ENCODE measurements at regions not wholly inside any gene's neighbourhood (a gene's known extent, or its start where the extent isn't known, plus 50 kb on each side); places are given as distances from the start of the nearest gene placed in this dataset.

GRCh38 chr12:18151036-18151435, 61.0 kb upstream of the RERGL start:
- Mint-ChIP-seq H3K27ac (ENCODE audit: unreplicated experiment) (no peak overlapping the region), H3K9me3 (ENCODE audit: unreplicated experiment) (peaks cover 6% of the 10 kb centered on the region), H3K36me3 (ENCODE audit: low read depth, unreplicated experiment) (peaks cover 2% of the 10 kb centered on the region), H3K27me3 (ENCODE audit: low read depth, unreplicated experiment) (no peaks in the 10 kb centered on the region), H3K4me1 (ENCODE audit: low read depth, unreplicated experiment) (no peaks in the 10 kb centered on the region), H3K4me3 (ENCODE audit: unreplicated experiment) (no peak overlapping the region)
- no peak overlapping the region for H3K9ac ChIP-seq (ENCODE audit: low read length)
- DNase-seq (ENCODE audit: low read depth) (no peak), FAIRE-seq (no peak)
- no peak overlapping the region for H3K27ac ChIP-seq (ENCODE audit: low read depth, low read length)
- H3K9me3 ChIP-seq (ENCODE audit: insufficient read depth, low read depth, low read length) = no peaks in the 10 kb centered on the region
- no peak overlapping the region for H3K4me2 ChIP-seq (ENCODE audit: low read length)
- no peaks in the 10 kb centered on the region for H3K4me1 ChIP-seq (ENCODE audit: insufficient read depth, low read length)
- H3K79me2 ChIP-seq (ENCODE audit: insufficient read depth, low read length) = no peaks in the 10 kb centered on the region
- H3K4me3 ChIP-seq (ENCODE audit: insufficient read depth, low read depth, low read length) = no peak overlapping the region
- no peak overlapping the region for H2AFZ ChIP-seq (ENCODE audit: low read depth, low read length)
- no peaks in the 10 kb centered on the region for H3K27me3 ChIP-seq (ENCODE audit: insufficient read depth, low read length)
- TF ChIP-seq CTCF (IDR thresholded peaks at IDR 0.05; ENCODE audit: insufficient read depth, low read depth, low read length) = no peak
- TF ChIP-seq EZH2 (IDR thresholded peaks at IDR 0.05; ENCODE audit: insufficient read depth, low read length) = no peak
- H4K20me1 ChIP-seq (ENCODE audit: insufficient read depth, low read length) = no peaks in the 10 kb centered on the region
- H3K36me3 ChIP-seq (ENCODE audit: insufficient read depth, low read length) = no peaks in the 10 kb centered on the region

- FAIRE-seq (no peak), DNase-seq (ENCODE audit: low read depth) (no peak)
- Histone ChIP-seq H4K20me1 (ENCODE audit: insufficient read depth, low read length) (no peaks in the 10 kb centered on the region), H3K27me3 (ENCODE audit: insufficient read depth, low read length) (no peaks in the 10 kb centered on the region), H2AFZ (ENCODE audit: low read depth, low read length) (no peak overlapping the region), H3K27ac (ENCODE audit: low read depth, low read length) (no peak overlapping the region), H3K4me1 (ENCODE audit: insufficient read depth, low read length) (no peaks in the 10 kb centered on the region), H3K4me3 (ENCODE audit: insufficient read depth, low read depth, low read length) (no peak overlapping the region), H3K9me3 (ENCODE audit: insufficient read depth, low read depth, low read length) (no peaks in the 10 kb centered on the region), H3K36me3 (ENCODE audit: insufficient read depth, low read length) (no peaks in the 10 kb centered on the region), H3K4me2 (ENCODE audit: low read length) (no peak overlapping the region), H3K79me2 (ENCODE audit: insufficient read depth, low read length) (no peaks in the 10 kb centered on the region), H3K9ac (ENCODE audit: low read length) (no peak overlapping the region)
- no peaks in the 10 kb centered on the region for H3K27me3 Mint-ChIP-seq (ENCODE audit: low read depth, unreplicated experiment)
- H3K27ac Mint-ChIP-seq (ENCODE audit: unreplicated experiment) = no peak overlapping the region
- H3K36me3 Mint-ChIP-seq (ENCODE audit: low read depth, unreplicated experiment) = no peaks in the 10 kb centered on the region
- H3K4me1 Mint-ChIP-seq (ENCODE audit: low read depth, unreplicated experiment) = no peaks in the 10 kb centered on the region
- no peaks in the 10 kb centered on the region for H3K9me3 Mint-ChIP-seq (ENCODE audit: unreplicated experiment)
- TF ChIP-seq EZH2 (IDR thresholded peaks at IDR 0.05; ENCODE audit: insufficient read depth, low read length) (no peak), CTCF (IDR thresholded peaks at IDR 0.05; ENCODE audit: insufficient read depth, low read depth, low read length) (no peak)
- H3K4me3 Mint-ChIP-seq (ENCODE audit: unreplicated experiment) = no peak overlapping the region
Measured at GRCh38 chr12:18148961-18149360, 59.0 kb upstream of the RERGL start.

GRCh38 chr12:18146363-18146762, 56.4 kb upstream of the RERGL start:
- Histone ChIP-seq H3K4me3 (ENCODE audit: insufficient read depth, low read depth, low read length) (no peak overlapping the region), H4K20me1 (ENCODE audit: insufficient read depth, low read length) (no peaks in the 10 kb centered on the region), H3K27me3 (ENCODE audit: insufficient read depth, low read length) (no peaks in the 10 kb centered on the region), H3K4me1 (ENCODE audit: insufficient read depth, low read length) (peaks cover 4% of the 10 kb centered on the region), H3K27ac (ENCODE audit: low read depth, low read length) (no peak overlapping the region), H3K9ac (ENCODE audit: low read length) (no peak overlapping the region), H3K4me2 (ENCODE audit: low read length) (no peak overlapping the region), H3K9me3 (ENCODE audit: insufficient read depth, low read depth, low read length) (no peaks in the 10 kb centered on the region), H2AFZ (ENCODE audit: low read depth, low read length) (no peak overlapping the region), H3K36me3 (ENCODE audit: insufficient read depth, low read length) (no peaks in the 10 kb centered on the region), H3K79me2 (ENCODE audit: insufficient read depth, low read length) (no peaks in the 10 kb centered on the region)
- no peak for TF ChIP-seq CTCF (IDR thresholded peaks at IDR 0.05; ENCODE audit: insufficient read depth, low read depth, low read length)
- Mint-ChIP-seq H3K4me3 (ENCODE audit: unreplicated experiment) (no peak overlapping the region), H3K36me3 (ENCODE audit: low read depth, unreplicated experiment) (no peaks in the 10 kb centered on the region), H3K27me3 (ENCODE audit: low read depth, unreplicated experiment) (no peaks in the 10 kb centered on the region), H3K4me1 (ENCODE audit: low read depth, unreplicated experiment) (peaks cover 5% of the 10 kb centered on the region), H3K9me3 (ENCODE audit: unreplicated experiment) (no peaks in the 10 kb centered on the region), H3K27ac (ENCODE audit: unreplicated experiment) (no peak overlapping the region)
- DNase-seq (ENCODE audit: low read depth) (no peak), FAIRE-seq (no peak)
